HEK293 (cell line): ENCODE measurements at regions not wholly inside any gene's neighbourhood (a gene's known extent, or its start where the extent isn't known, plus 50 kb on each side); places are given as distances from the start of the nearest gene placed in this dataset.

Experiments used
- GLI4 ChIP-seq: fragments of 450-650 bp; formaldehyde crosslinking; IDR thresholded peaks from 2 replicates; pipeline ENCODE4 v1.5.1; 2016; ENCODE audit warnings: missing biosample characterization, missing genetic modification characterization
- HOXA7 ChIP-seq: sonication (generic); formaldehyde crosslinking; IDR thresholded peaks from 2 replicates; pipeline ENCODE4 v1.8.1; 2022; ENCODE audit warnings: missing genetic modification reagents, borderline replicate concordance
- REPIN1 ChIP-seq: fragments of 450-650 bp; formaldehyde crosslinking; IDR thresholded peaks from 2 replicates; pipeline ENCODE4 v1.5.1; 2017; ENCODE audit warnings: missing biosample characterization, missing genetic modification characterization, low read depth
- SCRT1 ChIP-seq: fragments of 450-650 bp; formaldehyde crosslinking; IDR thresholded peaks from 2 replicates; pipeline ENCODE4 v1.5.1; 2016; ENCODE audit warnings: missing biosample characterization, missing genetic modification characterization, borderline replicate concordance
- ZBTB7A ChIP-seq: fragments of 450-650 bp; formaldehyde crosslinking; IDR thresholded peaks from 2 replicates; pipeline ENCODE4 v1.5.1; 2016; ENCODE audit warnings: low read depth, missing biosample characterization, missing genetic modification characterization
- ZNF146 ChIP-seq: fragments of 450-650 bp; formaldehyde crosslinking; IDR thresholded peaks from 2 replicates; pipeline ENCODE4 v1.5.1; 2016; ENCODE audit warnings: missing biosample characterization, missing genetic modification characterization
- ZNF501 ChIP-seq: fragments of 450-650 bp; formaldehyde crosslinking; IDR thresholded peaks from 2 replicates; pipeline ENCODE4 v1.5.1; 2016; ENCODE audit warnings: missing biosample characterization, missing genetic modification characterization
- TF ChIP-seq, protein P1 (sequence below): fragments of 450-650 bp; formaldehyde crosslinking; IDR thresholded peaks from 2 replicates; pipeline ENCODE4 v1.5.1; 2016; ENCODE audit warnings: missing biosample characterization, missing genetic modification characterization

- TF ChIP-seq ZBTB7A (tag by site-specific recombination) (no peak), ZNF501 (no peak), GLI4 (tag by site-specific recombination) (no peak), SCRT1 (no peak), ZNF146 (tag by site-specific recombination) (no peak), REPIN1 (tag by site-specific recombination) (no peak), HOXA7 (CRISPR knock-in tag) (no peak)
- TF ChIP-seq, protein P1, sequence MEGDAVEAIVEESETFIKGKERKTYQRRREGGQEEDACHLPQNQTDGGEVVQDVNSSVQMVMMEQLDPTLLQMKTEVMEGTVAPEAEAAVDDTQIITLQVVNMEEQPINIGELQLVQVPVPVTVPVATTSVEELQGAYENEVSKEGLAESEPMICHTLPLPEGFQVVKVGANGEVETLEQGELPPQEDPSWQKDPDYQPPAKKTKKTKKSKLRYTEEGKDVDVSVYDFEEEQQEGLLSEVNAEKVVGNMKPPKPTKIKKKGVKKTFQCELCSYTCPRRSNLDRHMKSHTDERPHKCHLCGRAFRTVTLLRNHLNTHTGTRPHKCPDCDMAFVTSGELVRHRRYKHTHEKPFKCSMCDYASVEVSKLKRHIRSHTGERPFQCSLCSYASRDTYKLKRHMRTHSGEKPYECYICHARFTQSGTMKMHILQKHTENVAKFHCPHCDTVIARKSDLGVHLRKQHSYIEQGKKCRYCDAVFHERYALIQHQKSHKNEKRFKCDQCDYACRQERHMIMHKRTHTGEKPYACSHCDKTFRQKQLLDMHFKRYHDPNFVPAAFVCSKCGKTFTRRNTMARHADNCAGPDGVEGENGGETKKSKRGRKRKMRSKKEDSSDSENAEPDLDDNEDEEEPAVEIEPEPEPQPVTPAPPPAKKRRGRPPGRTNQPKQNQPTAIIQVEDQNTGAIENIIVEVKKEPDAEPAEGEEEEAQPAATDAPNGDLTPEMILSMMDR (tag by site-specific recombination), result no peak
Measured at GRCh38 chrX:7266288-7266687, 118.3 kb upstream of the PUDP start.
